ENCODE measurements at regions not wholly inside any gene's neighbourhood (a gene's known extent, or its start where the extent isn't known, plus 50 kb on each side); places are given as distances from the start of the nearest gene placed in this dataset.
A peak's percentile ranks its signal among the peaks of the same experiment; 100 is the strongest.

DNA sequence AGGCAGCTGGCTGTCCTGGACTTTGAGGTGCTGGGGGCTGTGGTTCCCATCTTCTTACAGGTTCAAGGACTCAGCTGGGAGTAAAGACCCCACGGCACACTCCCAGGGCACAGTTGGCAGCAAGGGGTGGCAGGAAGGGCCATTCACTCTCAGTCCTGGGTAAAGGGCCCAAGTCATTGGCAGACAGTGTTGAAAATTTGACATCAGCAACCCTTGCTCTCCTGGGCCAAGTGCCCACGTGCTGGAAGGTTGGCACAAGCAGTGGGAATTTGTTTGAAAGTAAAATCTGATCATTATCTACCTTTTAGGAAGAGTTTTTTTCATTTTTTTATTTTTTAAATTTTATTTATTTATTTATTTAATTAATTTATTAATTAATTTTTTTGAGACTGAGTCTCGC is 241.6 kb upstream of the MKI67 start:
- H3K4me3 Mint-ChIP-seq, result no peak overlapping the region
- TF ChIP-seq CTCF (conservative IDR thresholded peaks at IDR 0.05), result no peak
- peaks cover 19% of the 10 kb centered on the region for H3K27me3 Mint-ChIP-seq (ENCODE audit: low read depth)
- H3K27ac Mint-ChIP-seq (ENCODE audit: unreplicated experiment), result no peak overlapping the region
- H3K36me3 Mint-ChIP-seq (ENCODE audit: low read depth), result no peaks in the 10 kb centered on the region
- H3K4me1 Mint-ChIP-seq, result no peaks in the 10 kb centered on the region
- no peak for DNase-seq (ENCODE audit: low read depth, low spot score)
- peaks cover 7% of the 10 kb centered on the region for H3K9me3 Mint-ChIP-seq

GRCh38 chr10:128369101-128369650 is 243.0 kb upstream of the MKI67 start:
- Mint-ChIP-seq H3K27me3 (ENCODE audit: low read depth) (peaks cover 21% of the 10 kb centered on the region), H3K4me1 (no peaks in the 10 kb centered on the region), H3K36me3 (ENCODE audit: low read depth) (no peaks in the 10 kb centered on the region), H3K9me3 (peaks cover 4% of the 10 kb centered on the region), H3K27ac (ENCODE audit: unreplicated experiment) (no peak overlapping the region), H3K4me3 (no peak overlapping the region)
- no peak for DNase-seq (ENCODE audit: low read depth, low spot score)
- TF ChIP-seq CTCF (conservative IDR thresholded peaks at IDR 0.05), result no peak

- Mint-ChIP-seq H3K27me3 (ENCODE audit: low read depth) (peaks cover 16% of the 10 kb centered on the region), H3K4me1 (no peaks in the 10 kb centered on the region), H3K36me3 (ENCODE audit: low read depth) (no peaks in the 10 kb centered on the region), H3K4me3 (no peak overlapping the region), H3K9me3 (peaks cover 4% of the 10 kb centered on the region), H3K27ac (ENCODE audit: unreplicated experiment) (no peak overlapping the region)
- no peak for TF ChIP-seq CTCF (conservative IDR thresholded peaks at IDR 0.05)
- DNase-seq (ENCODE audit: low read depth, low spot score), result no peak
Measured at GRCh38 chr10:128373071-128373749, 247.0 kb upstream of the MKI67 start.

- Mint-ChIP-seq H3K4me1 (no peaks in the 10 kb centered on the region), H3K36me3 (ENCODE audit: low read depth) (no peaks in the 10 kb centered on the region), H3K27ac (ENCODE audit: unreplicated experiment) (no peak overlapping the region), H3K27me3 (ENCODE audit: low read depth) (peaks cover 16% of the 10 kb centered on the region), H3K9me3 (peaks cover 4% of the 10 kb centered on the region), H3K4me3 (no peak overlapping the region)
- TF ChIP-seq CTCF (conservative IDR thresholded peaks at IDR 0.05), result no peak
- DNase-seq (ENCODE audit: low read depth, low spot score), result no peak
Measured at GRCh38 chr10:128373831-128374230, 247.6 kb upstream of the MKI67 start.

DNA sequence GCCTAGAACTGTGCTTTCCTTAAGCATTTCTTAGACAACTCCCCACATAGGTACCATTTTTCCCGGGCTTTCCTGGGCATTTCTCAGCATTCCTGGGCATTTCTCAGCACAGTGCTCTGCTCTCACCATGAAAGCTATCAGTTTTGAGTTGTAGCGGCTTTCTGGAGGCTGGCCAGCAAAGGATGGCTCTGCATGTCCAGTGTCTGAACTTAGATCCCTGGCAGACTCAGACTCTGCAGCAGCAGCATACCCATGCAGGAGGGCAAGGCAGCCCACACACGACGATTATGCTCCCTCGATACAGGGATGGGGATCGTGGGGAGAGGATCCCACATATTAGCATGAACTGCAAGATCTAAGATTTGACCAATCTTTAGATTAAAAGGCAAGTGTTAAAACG is 248.9 kb upstream of the MKI67 start:
- TF ChIP-seq CTCF (conservative IDR thresholded peaks at IDR 0.05), result no peak
- Mint-ChIP-seq H3K4me3 (no peak overlapping the region), H3K4me1 (no peaks in the 10 kb centered on the region), H3K36me3 (ENCODE audit: low read depth) (no peaks in the 10 kb centered on the region), H3K9me3 (peaks cover 4% of the 10 kb centered on the region), H3K27ac (ENCODE audit: unreplicated experiment) (peak overlapping the region; percentile 22), H3K27me3 (ENCODE audit: low read depth) (peaks cover 22% of the 10 kb centered on the region)
- no peak for DNase-seq (ENCODE audit: low read depth, low spot score)

All from neural crest cell (in vitro differentiated cells).